ENCODE measurements at regions not wholly inside any gene's neighbourhood (a gene's known extent, or its start where the extent isn't known, plus 50 kb on each side); places are given as distances from the start of the nearest gene placed in this dataset.

GRCh38 chr2:106990297-106990696 lies 104.3 kb upstream of the ST6GAL2 start:
- Histone ChIP-seq H3K27me3 (ENCODE audit: insufficient read depth) (no peaks in the 10 kb centered on the region), H3K4me2 (no peak overlapping the region), H3K4me3 (no peak overlapping the region), H3K36me3 (ENCODE audit: insufficient read depth) (no peaks in the 10 kb centered on the region), H3K27ac (ENCODE audit: low read depth) (no peak overlapping the region), H3K79me2 (replicated peaks; ENCODE audit: insufficient read depth) (no peaks in the 10 kb centered on the region), H3F3A (replicated peaks; ENCODE audit: low read depth) (no peaks in the 10 kb centered on the region), H3K9me2 (ENCODE audit: insufficient read depth) (peaks cover 3% of the 10 kb centered on the region; the same call in 1 of the 2 replicates), H2AFZ (no peak overlapping the region), H4K20me1 (replicated peaks; ENCODE audit: insufficient read depth) (no peaks in the 10 kb centered on the region), H3K4me1 (ENCODE audit: insufficient read depth) (peaks cover 12% of the 10 kb centered on the region)
- Mint-ChIP-seq H3K27me3 (ENCODE audit: insufficient read depth, low read depth, poor library complexity) (no peaks in the 10 kb centered on the region), H3K4me3 (no peak overlapping the region), H3K27ac (no peak overlapping the region), H3K36me3 (ENCODE audit: low read depth) (no peaks in the 10 kb centered on the region), H3K9me3 (no peaks in the 10 kb centered on the region), H3K4me1 (peaks cover 14% of the 10 kb centered on the region)
- TF ChIP-seq POLR2AphosphoS5 (IDR thresholded peaks at IDR 0.05; ENCODE audit: low read depth) (no peak), EZH2 (IDR thresholded peaks at IDR 0.05; ENCODE audit: low read depth, unreplicated experiment) (no peak), JUNB (IDR thresholded peaks at IDR 0.05; ENCODE audit: unreplicated experiment) (no peak), ZNF331 (CRISPR knock-in tag; IDR thresholded peaks at IDR 0.05; ENCODE audit: low read depth) (no peak), CTCF (conservative IDR thresholded peaks at IDR 0.05; ENCODE audit: low read depth in 2 of 2) (no peak), REST (IDR thresholded peaks at IDR 0.05; ENCODE audit: unreplicated experiment) (no peak), CREB1 (CRISPR knock-in tag; IDR thresholded peaks at IDR 0.05; ENCODE audit: low read depth) (no peak), STAT1 (IDR thresholded peaks at IDR 0.05; ENCODE audit: unreplicated experiment) (no peak), ZNF114 (CRISPR knock-in tag; IDR thresholded peaks at IDR 0.05) (no peak), ETS1 (IDR thresholded peaks at IDR 0.05) (no peak), ZNF462 (CRISPR knock-in tag; IDR thresholded peaks at IDR 0.05) (no peak), NANOG (IDR thresholded peaks at IDR 0.05; ENCODE audit: borderline replicate concordance) (no peak), EZH2phosphoT487 (IDR thresholded peaks at IDR 0.05; ENCODE audit: unreplicated experiment) (no peak)
- ATAC-seq (no peak), DNase-seq (ENCODE audit: low spot score) (no peak)
